H1 (cell line): ENCODE measurements at regions not wholly inside any gene's neighbourhood (a gene's known extent, or its start where the extent isn't known, plus 50 kb on each side); places are given as distances from the start of the nearest gene placed in this dataset.

Experiments
- CTCF ChIA-PET: fragments of 300-600 bp; sonication (Branson Sonifier 250); formaldehyde crosslinking; loops from one replicate; lab custom pipeline; 2021; ENCODE audit not compliant: partially characterized antibody; lab: Charles Lee
- POLR2A ChIA-PET: fragments of 300-600 bp; sonication (Branson Sonifier 250); formaldehyde crosslinking; loops from one replicate; lab custom pipeline; 2021; ENCODE audit warnings: inconsistent platforms; ENCODE audit not compliant: partially characterized antibody; lab: Charles Lee
- DNase-seq, 2 experiments: peaks; one replicate each; pipeline versions ENCODE4 v3.0.0 to v3.0.0-alpha.2; 2010 to 2022; ENCODE audit warnings: low spot score in 2 of 2, low read depth in 1 of 2, mixed read lengths in 1 of 2
- FAIRE-seq: peaks from 2 replicates; lab custom pipeline; 2011; peaks lifted over from hg19 to GRCh38; lab: Jason Lieb, UNC
- H2AFZ ChIP-seq: 2 replicates; pipeline ENCODE4 v1.8.1; 2012; ENCODE audit warnings: low read length, inconsistent platforms
- H2AK5ac ChIP-seq: 2 replicates; pipeline ENCODE4 v1.6.1; 2013; ENCODE audit warnings: low read depth, low read length
- H2BK120ac ChIP-seq: replicated peaks from 2 replicates; pipeline ENCODE3; 2013; ENCODE audit warnings: low read depth, low read length, inconsistent platforms
- H2BK12ac ChIP-seq: 2 replicates; pipeline ENCODE4 v1.6.1; 2013; ENCODE audit warnings: low read depth, low read length
- H2BK15ac ChIP-seq: 2 replicates; pipeline ENCODE4 v1.6.1; 2013; ENCODE audit warnings: low read length
- H2BK20ac ChIP-seq: 2 replicates; pipeline ENCODE4 v1.6.1; 2013; ENCODE audit warnings: low read length
- H2BK5ac ChIP-seq: 2 replicates; pipeline ENCODE4 v1.6.1; 2013; ENCODE audit warnings: low read depth, low read length
- H3K14ac ChIP-seq: 2 replicates; pipeline ENCODE4 v1.6.1; 2013; ENCODE audit warnings: inconsistent platforms; ENCODE audit not compliant: insufficient read length
- H3K18ac ChIP-seq: 2 replicates; pipeline ENCODE4 v1.6.1; 2013; ENCODE audit warnings: low read length; ENCODE audit errors: extremely low read depth
- H3K23ac ChIP-seq: 2 replicates; pipeline ENCODE4 v1.6.1; 2013; ENCODE audit warnings: inconsistent platforms; ENCODE audit not compliant: insufficient read length
- H3K23me2 ChIP-seq: 2 replicates; pipeline ENCODE4 v1.6.1; 2013; ENCODE audit warnings: low read depth, low read length
- H3K27ac ChIP-seq: 2 replicates; pipeline ENCODE4 v1.6.1; 2011; ENCODE audit warnings: low read depth, low read length, inconsistent platforms
- H3K27me3 ChIP-seq, 4 experiments: replicated peaks in 1 of 4; 1 replicate in 1 of 4; 2 replicates in 3 of 4; pipeline versions ENCODE4 v1.6.1 to v1.8.1; 2011 to 2013; ENCODE audit warnings: low read length in 3 of 4, mild to moderate bottlenecking in 3 of 4, inconsistent platforms in 2 of 4, mixed read lengths in 2 of 4, moderate library complexity in 1 of 4; ENCODE audit not compliant: control insufficient read depth in 3 of 4, insufficient read depth in 3 of 4; ENCODE audit errors: extremely low read depth in 1 of 4
- H3K36me3 ChIP-seq, 4 experiments: 2 replicates each; pipeline versions ENCODE4 v1.6.1 to v1.8.1; 2011 to 2013; ENCODE audit warnings: mild to moderate bottlenecking in 4 of 4, low read length in 3 of 4, moderate library complexity in 2 of 4, control low read depth in 1 of 4, inconsistent platforms in 1 of 4; ENCODE audit not compliant: insufficient read depth in 4 of 4, control insufficient read depth in 2 of 4
- H3K4ac ChIP-seq: replicated peaks from 2 replicates; pipeline ENCODE3; 2013; ENCODE audit warnings: low read length, low read depth, mixed read lengths, inconsistent platforms; ENCODE audit not compliant: insufficient read length
- H3K4me1 ChIP-seq, 4 experiments: replicated peaks in 1 of 4; 1 replicate in 1 of 4; 2 replicates in 3 of 4; pipeline versions ENCODE4 v1.6.1 to v1.8.1; 2011 to 2013; ENCODE audit warnings: low read length in 3 of 4, inconsistent platforms in 2 of 4, mixed read lengths in 1 of 4; ENCODE audit not compliant: insufficient read depth in 4 of 4, control insufficient read depth in 3 of 4
- H3K4me2 ChIP-seq, 2 experiments: 2 replicates each; pipeline versions ENCODE4 v1.6.1 to v1.8.1; 2011 to 2013; ENCODE audit warnings: low read depth in 2 of 2, low read length in 2 of 2, control low read depth in 1 of 2, inconsistent platforms in 1 of 2, mild to moderate bottlenecking in 1 of 2; ENCODE audit not compliant: insufficient read depth in 1 of 2
- H3K4me3 ChIP-seq, 4 experiments: fragments of 200-600, 300-600 bp in 1 of 4; sonication (generic), shearing (Covaris generic), sonication (Bioruptor Twin) in 1 of 4; 2 replicates each; pipeline versions ENCODE4 v1.5.1 to v1.8.1; 2011 to 2016; ENCODE audit warnings: low read length in 4 of 4, low read depth in 3 of 4, control low read depth in 2 of 4, inconsistent platforms in 2 of 4, mild to moderate bottlenecking in 2 of 4, mixed read lengths in 1 of 4, moderate library complexity in 1 of 4; ENCODE audit not compliant: insufficient read depth in 2 of 4; ENCODE audit errors: extremely low read depth in 1 of 4
- H3K56ac ChIP-seq: replicated peaks from 2 replicates; pipeline ENCODE3; 2013; ENCODE audit warnings: low read depth, mild to moderate bottlenecking, mixed read lengths, low read length, inconsistent platforms; ENCODE audit not compliant: insufficient read length
- H3K79me1 ChIP-seq: 2 replicates; pipeline ENCODE4 v1.6.1; 2013; ENCODE audit warnings: low read depth, low read length, control low read depth
- H3K79me2 ChIP-seq, 2 experiments: 2 replicates each; pipeline versions ENCODE4 v1.6.1 to v1.8.1; 2012 to 2013; ENCODE audit warnings: low read length in 2 of 2, mild to moderate bottlenecking in 2 of 2, inconsistent platforms in 1 of 2; ENCODE audit not compliant: insufficient read depth in 2 of 2, control insufficient read depth in 1 of 2
- H3K9ac ChIP-seq, 4 experiments: replicated peaks in 1 of 4; 1 replicate in 1 of 4; 2 replicates in 3 of 4; pipeline versions ENCODE4 v1.6.1 to v1.8.1; 2011 to 2013; ENCODE audit warnings: low read depth in 3 of 4, low read length in 3 of 4, control low read depth in 2 of 4, mild to moderate bottlenecking in 2 of 4, moderate library complexity in 2 of 4, inconsistent platforms in 1 of 4; ENCODE audit errors: extremely low read depth in 1 of 4
- H3K9me3 ChIP-seq, 2 experiments: 2 replicates each; pipeline versions ENCODE4 v1.6.1 to v1.8.1; 2012 to 2013; ENCODE audit warnings: mild to moderate bottlenecking in 2 of 2, moderate library complexity in 2 of 2, control low read depth in 1 of 2, inconsistent platforms in 1 of 2, low read depth in 1 of 2, low read length in 1 of 2, mixed read lengths in 1 of 2; ENCODE audit not compliant: insufficient read depth in 2 of 2
- H4K20me1 ChIP-seq, 2 experiments: replicated peaks in 1 of 2; 2 replicates each; pipeline versions ENCODE3 to v1.8.1; 2011 to 2013; ENCODE audit warnings: inconsistent platforms in 2 of 2, low read length in 2 of 2, mild to moderate bottlenecking in 1 of 2; ENCODE audit not compliant: insufficient read depth in 2 of 2, control insufficient read depth in 1 of 2
- H4K5ac ChIP-seq: 2 replicates; pipeline ENCODE4 v1.6.1; 2013; ENCODE audit warnings: low read length, low read depth, mixed read lengths, inconsistent platforms; ENCODE audit not compliant: insufficient read length
- H4K8ac ChIP-seq: 2 replicates; pipeline ENCODE4 v1.8.0; 2013; ENCODE audit warnings: mild to moderate bottlenecking, moderate library complexity, low read length, inconsistent platforms; ENCODE audit not compliant: insufficient read depth; ENCODE audit errors: extremely low read depth
- H4K91ac ChIP-seq: replicated peaks from 2 replicates; pipeline ENCODE3; 2013; ENCODE audit warnings: low read length, mixed read lengths, inconsistent platforms; ENCODE audit not compliant: insufficient read length
- KDM5A ChIP-seq: fragments of 200-600 bp; IDR thresholded peaks from 2 replicates; pipeline ENCODE4 v1.7.1; 2012; ENCODE audit warnings: mild to moderate bottlenecking, low read length, inconsistent platforms, mixed read lengths
- RNF2 ChIP-seq: fragments of 200-900, 300-1000 bp; sonication (generic); IDR thresholded peaks from 2 replicates; pipeline ENCODE4 v1.7.1; 2016; ENCODE audit warnings: borderline replicate concordance, low read depth, mild to moderate bottlenecking, antibody characterized with exemption, low read length; ENCODE audit not compliant: poor library complexity, severe bottlenecking; ENCODE audit errors: missing control alignments
- SIX5 ChIP-seq: IDR thresholded peaks from 2 replicates; pipeline ENCODE4 v1.6.1; 2011; ENCODE audit warnings: mild to moderate bottlenecking, low read depth, low read length
- SP1 ChIP-seq: IDR thresholded peaks from 2 replicates; pipeline ENCODE4 v1.6.1; 2011; ENCODE audit warnings: low read depth, low read length
- WGBS, 2 experiments: shearing (Covaris generic) in 1 of 2; methylation state at CpG; one replicate each; pipeline versions ENCODE4 v1.1.6 to v1.1.7; 2013 to 2015; ENCODE audit warnings: low lambda C conversion rate in 2 of 2, mixed read lengths in 2 of 2, inconsistent platforms in 1 of 2, low coverage in 1 of 2, missing lambda C conversion rate in 1 of 2; ENCODE audit not compliant: insufficient replicate concordance in 2 of 2, insufficient coverage in 1 of 2, insufficient read length in 1 of 2; ENCODE audit errors: extremely low coverage in 1 of 2, missing lambda C conversion rate in 1 of 2; 5-methylcytosine and 5-hydroxymethylcytosine counted together
- TF ChIP-seq, protein P1 (sequence below): IDR thresholded peaks from 2 replicates; pipeline ENCODE4 v1.6.1; 2012; ENCODE audit warnings: inconsistent platforms

DNA sequence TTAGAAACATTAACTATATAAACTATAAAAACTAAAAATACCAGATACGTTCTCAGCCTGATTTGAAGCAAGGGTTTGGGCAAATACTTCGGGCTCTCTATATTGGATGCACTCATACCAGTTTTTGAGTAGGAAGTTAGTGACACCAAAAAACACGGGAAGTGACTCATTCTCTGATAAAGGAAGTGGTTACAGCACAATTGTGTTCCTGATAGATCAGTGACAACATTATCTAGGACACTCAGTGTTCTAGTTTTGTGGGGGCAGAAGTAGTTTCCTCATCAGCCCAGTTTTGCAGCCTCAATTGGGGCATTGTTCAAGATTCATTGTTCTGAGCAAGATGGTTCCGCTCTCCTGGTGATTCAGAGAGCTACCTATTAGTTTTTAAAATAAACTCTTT, 469.6 kb upstream of the DPPA4 start:
- Histone ChIP-seq H2BK120ac (no peak overlapping the region), H3K4me3 (no peak overlapping the region), H2BK5ac (no peak overlapping the region), H3K4me1 (peaks cover 0 to 2% (median 0%) of the 10 kb centered on the region in 4 experiments; a peak in 1 of 7 replicates), H3K18ac (no peak overlapping the region), H3K23me2 (no peaks in the 10 kb centered on the region), H3K4me2 (no peak overlapping the region), H3K9ac (no peak overlapping the region), H3K27me3 (no peaks in the 10 kb centered on the region), H2AK5ac (no peak overlapping the region), H2BK15ac (no peak overlapping the region), H4K20me1 (no peaks in the 10 kb centered on the region), H4K91ac (no peak overlapping the region), H3K9me3 (no peaks in the 10 kb centered on the region), H4K8ac (no peak overlapping the region), H3K14ac (no peak overlapping the region), H2AFZ (peak overlapping the region; percentile 57; the same call in 1 of the 2 replicates), H2BK12ac (no peak overlapping the region), H2BK20ac (no peak overlapping the region), H3K79me1 (no peaks in the 10 kb centered on the region), H3K4ac (no peak overlapping the region), H3K56ac (no peak overlapping the region), H3K23ac (no peak overlapping the region), H3K27ac (no peak overlapping the region), H3K36me3 (no peaks in the 10 kb centered on the region), H3K79me2 (no peaks in the 10 kb centered on the region), H4K5ac (no peak overlapping the region)
- no peak for TF ChIP-seq KDM5A
- no peak for TF ChIP-seq RNF2
- TF ChIP-seq SP1 = no peak
- no peak for TF ChIP-seq SIX5
- TF ChIP-seq, protein P1, sequence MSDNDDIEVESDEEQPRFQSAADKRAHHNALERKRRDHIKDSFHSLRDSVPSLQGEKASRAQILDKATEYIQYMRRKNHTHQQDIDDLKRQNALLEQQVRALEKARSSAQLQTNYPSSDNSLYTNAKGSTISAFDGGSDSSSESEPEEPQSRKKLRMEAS = no peak
- POLR2A ChIA-PET = no interaction called here
- WGBS, 2 experiments = 91% methylated on average over 4 of the region's 4 CpGs; no CpG with 5 or more reads in 1 of the 2 experiments
- FAIRE-seq (no peak), DNase-seq (no peak)
- CTCF ChIA-PET = no interaction called here
